Cortex of kidney (tissue), 1 donor: ENCODE measurements at regions not wholly inside any gene's neighbourhood (a gene's known extent, or its start where the extent isn't known, plus 50 kb on each side); places are given as distances from the start of the nearest gene placed in this dataset.
"Not testable (repeated sequence)": the region's sequence is repeated elsewhere in the genome, so short reads cannot be mapped to it uniquely, and the experiment has no call there.

Experiments used
- DNase-seq: peaks from one replicate; lab custom pipeline; 2025; lab: John Stamatoyannopoulos, UW

DNA sequence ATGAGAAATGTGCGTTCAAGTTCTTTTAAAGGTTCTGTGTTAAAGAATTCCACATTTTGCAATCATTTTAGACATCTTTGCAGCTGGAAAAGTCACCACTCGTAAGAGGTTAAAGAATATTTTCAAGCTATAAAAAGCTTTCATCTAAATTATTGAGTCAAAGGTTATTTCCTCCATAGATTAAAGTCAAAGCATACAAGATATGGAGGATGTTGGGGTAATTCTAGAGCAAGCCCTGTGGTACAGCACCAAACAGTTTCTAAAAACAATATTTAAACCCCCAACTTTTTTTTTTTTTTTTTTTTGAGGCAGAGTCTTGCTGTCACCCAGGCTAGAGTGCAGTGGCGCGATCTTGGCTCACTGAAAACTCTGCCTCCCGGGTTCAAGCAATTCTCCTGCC is 1299.8 kb upstream of the TMEM132C start:
- no peak for DNase-seq

DNA sequence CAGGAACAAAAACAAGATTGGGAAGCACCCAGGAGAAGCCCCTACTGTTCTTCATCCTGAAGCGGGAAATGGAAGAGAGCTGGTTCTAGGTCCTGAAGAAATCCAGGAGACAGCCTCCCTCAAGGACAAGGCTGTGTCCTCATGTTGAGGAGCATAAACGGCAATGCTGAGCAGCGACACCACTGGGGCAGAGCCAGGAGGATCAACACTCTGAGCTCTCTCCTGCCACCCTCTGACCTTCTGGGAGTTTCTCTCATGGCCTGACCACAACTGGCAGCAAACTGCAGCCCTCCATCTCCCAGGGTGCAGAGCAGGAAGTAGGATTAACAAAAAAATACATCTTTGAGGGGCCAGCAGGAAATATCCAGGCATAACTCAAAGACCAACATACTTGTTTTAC is 1292.2 kb upstream of the TMEM132C start:
- DNase-seq, result no peak

DNA sequence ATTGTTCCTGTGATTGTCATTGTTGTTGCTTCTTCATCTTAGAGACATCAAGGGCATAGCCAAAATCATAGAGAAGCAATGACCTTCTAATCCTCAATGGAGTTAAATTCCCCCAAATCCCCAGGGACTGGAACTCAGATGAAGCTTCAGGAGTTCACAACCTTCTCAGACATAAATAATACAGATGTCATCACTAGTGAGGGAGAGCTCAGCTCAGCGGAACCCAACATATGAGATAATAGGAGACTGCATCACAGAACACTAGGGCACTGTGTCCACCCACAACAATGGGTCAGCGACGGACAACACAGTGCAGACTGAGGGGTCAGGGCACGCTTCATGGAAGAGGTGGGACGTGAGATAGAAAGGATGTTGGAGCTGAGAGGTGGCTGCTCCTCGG is 1290.4 kb upstream of the TMEM132C start:
- no peak for DNase-seq

DNA sequence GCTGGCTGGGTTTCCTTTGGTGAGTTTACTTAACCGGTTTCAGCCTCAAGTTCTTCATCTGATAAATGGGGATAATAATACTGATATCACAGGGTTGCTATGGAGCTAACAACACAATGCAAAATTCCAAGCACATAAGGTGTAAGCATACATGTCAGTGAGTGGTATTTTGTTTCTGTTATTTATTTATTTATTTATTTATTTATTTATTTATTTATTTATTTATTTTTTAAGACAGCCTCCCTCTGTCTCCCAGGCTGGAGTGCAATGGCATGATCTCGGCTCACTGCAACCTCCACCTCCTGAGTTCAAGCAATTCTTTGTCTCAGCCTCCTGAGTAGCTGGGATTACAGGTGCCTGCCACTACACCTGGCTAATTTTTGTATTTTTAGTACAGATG is 1287.4 kb upstream of the TMEM132C start:
- not testable (repeated sequence) for DNase-seq

DNA sequence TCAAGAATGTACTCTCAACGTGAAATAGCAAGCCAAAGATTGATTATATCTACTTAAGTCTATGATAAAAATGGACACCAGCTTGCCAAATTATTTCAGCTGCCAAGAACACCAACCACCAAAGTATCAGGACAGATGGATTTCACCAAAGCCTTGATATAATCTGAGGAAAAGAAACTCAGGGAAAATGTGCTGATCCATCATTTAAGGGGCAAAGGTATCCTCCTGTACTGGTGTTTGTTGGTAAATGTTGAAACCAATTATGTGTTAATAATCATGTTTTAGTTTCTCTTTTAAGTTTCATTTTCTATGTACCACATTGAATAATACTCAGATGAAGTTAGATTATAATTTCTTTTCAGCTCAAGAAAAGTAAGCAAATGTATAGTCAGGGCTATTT is 1284.3 kb upstream of the TMEM132C start:
- DNase-seq, result no peak

DNA sequence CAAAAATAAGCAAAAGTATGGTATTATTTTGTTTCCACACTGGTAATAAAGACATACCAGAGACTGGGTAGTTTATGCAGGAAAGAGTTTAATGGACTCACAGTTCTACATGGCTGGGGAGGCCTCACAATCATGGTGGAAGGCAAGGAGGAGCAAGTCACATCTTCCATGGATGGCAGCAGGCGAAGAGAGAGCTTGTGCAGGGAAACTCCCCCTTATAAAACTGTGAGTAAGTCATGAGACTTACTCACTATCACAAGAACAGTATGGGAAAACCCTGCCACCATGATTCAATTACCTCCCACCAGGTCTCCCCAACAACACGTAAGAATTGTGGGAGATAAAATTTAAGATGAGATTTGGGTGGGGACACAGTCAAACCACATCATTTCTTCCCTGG is 1283.2 kb upstream of the TMEM132C start:
- DNase-seq, result not testable (repeated sequence)

GRCh38 chr12:126985663-126986062 is 1281.3 kb upstream of the TMEM132C start:
- not testable (repeated sequence) for DNase-seq

DNA sequence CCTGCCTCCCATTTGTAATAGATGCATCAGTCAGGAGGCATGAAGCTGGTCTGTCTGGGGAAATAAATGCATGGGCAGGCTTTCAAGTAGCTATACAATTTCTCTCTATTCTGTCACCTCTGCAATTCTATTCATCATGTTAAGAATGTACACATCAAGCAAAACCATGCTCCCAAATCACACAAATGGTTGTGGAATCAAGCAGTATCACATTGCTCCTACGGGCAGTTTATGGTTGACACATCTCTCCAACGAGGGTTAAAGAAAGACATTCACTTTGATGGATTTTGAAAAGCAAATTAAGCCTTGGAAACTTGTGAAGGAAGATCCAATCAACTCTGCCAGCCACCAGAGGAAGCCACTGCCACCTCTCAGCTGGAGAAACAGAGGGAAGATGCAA is 1277.4 kb upstream of the TMEM132C start:
- no peak for DNase-seq

GRCh38 chr12:126993898-126994297 is 1273.1 kb upstream of the TMEM132C start:
- DNase-seq, result no peak

GRCh38 chr12:126994599-126994998 is 1272.4 kb upstream of the TMEM132C start:
- DNase-seq, result no peak

GRCh38 chr12:126998031-126998430 is 1268.9 kb upstream of the TMEM132C start:
- no peak for DNase-seq

GRCh38 chr12:126998747-126999285 is 1268.2 kb upstream of the TMEM132C start:
- DNase-seq, result no peak

- DNase-seq, result no peak
Observed at GRCh38 chr12:126999352-126999751, 1267.6 kb upstream of the TMEM132C start.

DNA sequence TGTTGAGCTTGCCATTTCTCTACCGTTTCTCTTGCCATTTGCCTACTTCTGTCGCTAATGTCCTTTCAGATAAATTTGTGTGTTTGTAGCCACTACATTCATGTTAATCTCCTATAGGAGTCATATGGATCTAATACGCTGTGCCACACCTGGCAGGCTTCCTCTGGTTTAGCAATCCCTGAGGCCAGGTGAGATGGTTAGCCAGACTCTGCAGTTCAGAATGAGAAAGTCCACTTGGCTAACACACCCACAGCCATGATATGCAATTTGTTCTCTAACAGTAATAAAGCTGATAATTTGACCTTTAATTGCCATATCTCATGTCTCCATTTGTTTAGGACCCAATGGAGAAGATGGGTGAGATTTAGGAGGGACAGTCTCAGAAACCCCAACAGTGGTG is 1261.6 kb upstream of the TMEM132C start:
- no peak for DNase-seq

DNA sequence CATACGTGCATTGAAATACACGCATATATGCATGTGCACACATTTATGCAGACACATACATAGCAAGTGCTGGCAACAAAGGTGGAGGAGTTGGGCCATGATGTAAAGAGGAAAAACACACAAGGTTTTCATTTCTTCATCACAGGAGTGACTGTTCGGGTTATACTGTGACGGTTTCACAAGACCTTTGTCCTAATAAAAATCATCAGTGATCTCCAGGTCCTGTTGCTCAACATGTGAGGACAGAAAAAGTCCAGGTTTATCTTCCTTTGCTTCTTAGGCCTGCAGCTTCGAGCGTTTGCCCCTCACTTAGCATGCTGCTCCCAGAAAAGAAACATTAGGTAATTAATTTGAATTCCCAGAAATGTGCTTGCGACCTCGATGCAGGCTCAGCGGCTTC is 1260.0 kb upstream of the TMEM132C start:
- DNase-seq, result no peak

- DNase-seq, result no peak
Observed at GRCh38 chr12:127008755-127009403, 1258.1 kb upstream of the TMEM132C start.

DNA sequence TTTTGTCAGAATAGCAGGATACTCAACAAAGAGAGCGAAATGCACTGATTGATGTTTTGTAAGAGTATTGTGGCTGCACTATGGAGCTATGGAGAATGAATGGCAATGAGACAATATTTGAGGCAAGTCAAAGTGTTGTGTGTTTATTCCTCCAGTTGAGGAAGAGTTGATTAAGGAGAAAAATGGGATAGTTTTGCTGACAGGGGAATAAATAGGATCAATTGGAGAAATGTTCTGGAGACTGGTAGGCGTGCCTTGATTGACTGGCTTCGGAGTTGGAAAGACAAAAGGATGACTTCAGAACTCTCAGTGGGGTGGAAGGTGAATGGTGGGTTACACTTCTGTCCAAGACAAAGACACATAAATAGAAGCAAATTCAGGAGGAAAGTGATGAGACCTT is 1254.9 kb upstream of the TMEM132C start:
- DNase-seq, result no peak

GRCh38 chr12:127013197-127013596 is 1253.8 kb upstream of the TMEM132C start:
- DNase-seq, result no peak

- no peak for DNase-seq
Observed at GRCh38 chr12:127014079-127014478, 1252.9 kb upstream of the TMEM132C start.

GRCh38 chr12:127024791-127025190 is 1242.2 kb upstream of the TMEM132C start:
- DNase-seq, result no peak

GRCh38 chr12:127025545-127025944 is 1241.4 kb upstream of the TMEM132C start:
- DNase-seq, result no peak

DNA sequence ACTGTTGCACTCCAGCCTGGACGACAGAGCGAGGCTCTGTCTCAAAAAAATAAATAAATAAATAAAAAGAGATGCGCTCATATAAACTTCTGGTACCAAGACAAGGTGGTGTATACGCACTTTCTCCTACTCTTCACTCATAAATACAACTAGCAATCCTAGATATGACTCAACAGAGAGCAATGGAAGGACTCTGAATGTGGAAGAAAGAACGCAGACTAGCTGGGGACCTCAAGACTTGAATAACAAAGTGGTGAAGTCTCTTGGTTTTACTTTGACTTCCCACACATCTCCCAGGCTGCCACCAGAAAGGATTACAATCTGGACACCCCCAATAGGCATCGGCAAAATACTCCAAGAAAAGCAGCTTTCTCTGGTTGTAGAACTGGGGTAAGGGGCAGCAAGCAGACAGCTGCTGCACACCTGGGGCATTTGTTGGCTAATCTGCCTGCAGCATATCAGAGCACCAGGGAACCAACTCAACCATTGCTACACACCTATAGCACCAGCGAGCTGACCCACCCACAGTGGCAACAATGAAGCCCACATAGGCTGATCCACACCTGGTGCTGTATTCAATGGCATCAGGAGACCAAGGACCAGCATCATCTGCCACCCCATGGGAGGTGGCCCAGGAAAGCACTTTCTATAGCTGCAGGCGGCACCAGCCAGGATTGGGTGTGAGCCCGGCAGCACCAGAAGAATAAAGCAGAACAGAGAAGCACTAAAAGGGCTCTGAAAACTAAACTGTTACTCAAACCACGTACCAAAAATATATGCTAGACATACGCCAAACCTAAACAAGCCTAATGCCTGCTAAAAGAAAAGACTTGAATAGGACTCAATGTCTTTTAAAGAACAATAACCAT is 1231.7 kb upstream of the TMEM132C start:
- no peak for DNase-seq

GRCh38 chr12:127038152-127038551 is 1228.8 kb upstream of the TMEM132C start:
- DNase-seq, result no peak
